ENCODE measurements at regions not wholly inside any gene's neighbourhood (a gene's known extent, or its start where the extent isn't known, plus 50 kb on each side); places are given as distances from the start of the nearest gene placed in this dataset.
"Not testable (repeated sequence)": the region's sequence is repeated elsewhere in the genome, so short reads cannot be mapped to it uniquely, and the experiment has no call there.

GRCh38 chr6:14468647-14469321 lies 351.2 kb downstream of the CD83 start:
- DNase-seq: no peak

GRCh38 chr6:14470101-14470500 lies 352.5 kb downstream of the CD83 start:
- no peak for DNase-seq

GRCh38 chr6:14470671-14471070 lies 353.1 kb downstream of the CD83 start:
- DNase-seq: no peak

GRCh38 chr6:14472255-14472985 lies 354.8 kb downstream of the CD83 start:
- no peak for DNase-seq

GRCh38 chr6:14472986-14473337 lies 355.4 kb downstream of the CD83 start:
- no peak for DNase-seq

- DNase-seq: no peak
Measured at GRCh38 chr6:14474816-14475215, 357.2 kb downstream of the CD83 start.

GRCh38 chr6:14475306-14475705 lies 357.7 kb downstream of the CD83 start:
- DNase-seq: no peak

GRCh38 chr6:14476793-14477531 lies 359.4 kb downstream of the CD83 start:
- DNase-seq: no peak

GRCh38 chr6:14477559-14477958 lies 360.0 kb downstream of the CD83 start:
- no peak for DNase-seq

GRCh38 chr6:14478381-14479225 lies 361.0 kb downstream of the CD83 start:
- DNase-seq: no peak

GRCh38 chr6:14481946-14482345 lies 364.4 kb downstream of the CD83 start:
- DNase-seq: not testable (repeated sequence)

- DNase-seq: no peak
Measured at GRCh38 chr6:14487625-14488024, 370.1 kb downstream of the CD83 start.

GRCh38 chr6:14488180-14488579 lies 370.6 kb downstream of the CD83 start:
- DNase-seq: no peak

- DNase-seq: no peak
Measured at GRCh38 chr6:14489445-14489844, 371.9 kb downstream of the CD83 start.

GRCh38 chr6:14498748-14499147 lies 381.2 kb downstream of the CD83 start:
- DNase-seq: no peak

- DNase-seq: no peak
Measured at GRCh38 chr6:14499309-14499708, 381.7 kb downstream of the CD83 start.

- DNase-seq: no peak
Measured at GRCh38 chr6:14499841-14500240, 382.3 kb downstream of the CD83 start.

GRCh38 chr6:14500809-14501208 lies 383.2 kb downstream of the CD83 start:
- DNase-seq: no peak

- no peak for DNase-seq
Measured at GRCh38 chr6:14501240-14501639, 383.7 kb downstream of the CD83 start.

- no peak for DNase-seq
Measured at GRCh38 chr6:14501914-14502313, 384.3 kb downstream of the CD83 start.

GRCh38 chr6:14502551-14502950 lies 385.0 kb downstream of the CD83 start:
- peak; percentile 37 for DNase-seq

GRCh38 chr6:14505401-14505800 lies 387.8 kb downstream of the CD83 start:
- no peak for DNase-seq

GRCh38 chr6:14506656-14507246 lies 389.2 kb downstream of the CD83 start:
- DNase-seq: no peak
